A172 (cell line): ENCODE measurements at regions not wholly inside any gene's neighbourhood (a gene's known extent, or its start where the extent isn't known, plus 50 kb on each side); places are given as distances from the start of the nearest gene placed in this dataset.
A peak's percentile ranks its signal among the peaks of the same experiment; 100 is the strongest.
"Not testable (repeated sequence)": the region's sequence is repeated elsewhere in the genome, so short reads cannot be mapped to it uniquely, and the experiment has no call there.

Experiments used
- DNase-seq: peaks from one replicate; pipeline ENCODE4 v3.0.0-alpha.2; 2015; ENCODE audit warnings: low spot score

DNA sequence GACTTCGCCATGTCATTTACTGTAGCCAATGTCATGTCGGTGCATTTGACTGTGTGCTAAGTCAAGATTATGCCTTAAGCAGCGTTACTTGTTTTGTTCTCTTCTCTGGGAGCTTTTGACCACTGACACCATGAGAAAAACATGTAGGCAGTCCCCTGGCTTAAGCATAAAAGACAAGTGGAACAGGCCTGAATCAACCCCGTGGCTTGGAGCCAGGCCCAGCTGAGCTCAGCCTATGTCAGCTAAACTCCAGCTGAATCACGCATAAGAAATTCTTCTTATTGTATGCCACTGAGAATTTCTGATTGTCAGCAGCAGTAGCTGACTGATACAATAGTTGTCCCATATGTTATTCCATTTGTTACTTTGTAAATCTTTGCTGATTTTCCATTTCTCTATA lies 261.9 kb downstream of the CBLL2 start:
- peak; percentile 62 for DNase-seq

DNA sequence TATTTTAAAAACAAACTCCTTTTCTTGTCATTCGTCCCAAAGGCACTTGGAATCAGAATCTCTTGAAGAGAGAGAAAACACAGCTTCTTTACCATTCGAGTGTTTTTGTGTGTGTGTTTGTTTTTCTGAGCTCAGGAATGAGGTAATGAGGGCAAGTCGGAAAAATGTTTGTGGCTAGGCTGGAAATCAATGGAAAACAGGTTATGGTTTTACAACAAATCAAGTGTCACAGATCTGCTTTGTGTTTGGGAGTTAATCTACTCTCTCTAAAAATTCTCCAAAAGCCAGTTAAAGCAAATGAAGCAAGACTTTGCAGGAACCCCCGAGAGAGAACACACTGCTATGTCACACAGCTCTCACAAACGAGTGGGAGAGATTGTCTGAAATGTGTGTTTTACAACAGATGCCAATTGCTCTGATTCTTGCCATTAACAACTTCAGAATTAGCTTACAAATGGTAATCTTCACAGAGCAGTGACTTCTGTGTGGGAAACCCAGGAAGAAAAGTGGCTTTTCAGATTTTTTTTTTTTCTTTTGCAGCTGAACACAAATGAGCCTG lies 264.1 kb downstream of the CBLL2 start:
- no peak for DNase-seq

DNA sequence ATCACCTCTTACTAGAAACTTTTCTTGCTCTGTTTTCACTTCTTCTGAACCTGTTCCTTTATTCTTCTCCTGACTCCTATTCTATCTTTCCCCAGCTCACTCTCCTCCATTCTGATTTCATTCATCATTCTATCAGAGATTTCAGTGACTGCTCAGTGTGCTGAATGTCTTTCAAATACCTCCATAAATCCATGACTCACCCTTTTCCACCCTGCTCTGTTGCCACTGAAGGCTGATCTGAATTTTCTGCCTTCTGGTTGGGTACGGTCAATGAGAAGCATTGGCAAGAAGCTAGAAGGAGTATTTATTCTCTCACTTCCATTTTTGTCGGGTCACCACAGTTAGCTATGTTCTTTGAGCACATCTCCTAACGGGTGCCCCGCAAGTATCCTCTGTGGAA lies 265.9 kb downstream of the CBLL2 start:
- no peak for DNase-seq

DNA sequence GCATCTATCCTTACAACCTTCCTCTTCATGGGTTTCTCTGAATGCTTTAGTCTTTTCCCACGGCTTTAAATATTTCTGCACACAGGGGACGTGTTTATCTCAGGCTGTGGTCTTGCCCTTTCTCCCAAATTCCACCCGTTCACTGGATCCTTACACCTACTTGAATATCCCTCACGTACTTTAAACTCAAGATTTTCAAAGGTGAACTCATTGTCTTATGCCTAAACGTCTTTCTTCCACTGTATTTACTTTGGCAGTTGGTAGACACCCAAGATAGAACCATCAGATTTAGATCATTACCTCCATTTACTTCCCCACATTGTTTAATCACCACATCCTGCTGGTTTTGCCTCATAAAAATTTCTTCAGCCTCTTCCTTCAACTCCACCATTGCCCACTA lies 269.2 kb downstream of the CBLL2 start:
- DNase-seq = peak; percentile 5

- no peak for DNase-seq
These were observed 269.9 kb downstream of the CBLL2 start for GRCh38 chrX:22542641-22543040.

GRCh38 chrX:22559506-22559905 lies 286.8 kb downstream of the CBLL2 start:
- DNase-seq = no peak

- DNase-seq = peak; percentile 50
These were observed 302.6 kb downstream of the CBLL2 start for GRCh38 chrX:22575161-22575845.

- peak; percentile 62 for DNase-seq
These were observed 304.5 kb downstream of the CBLL2 start for GRCh38 chrX:22577181-22577580.

DNA sequence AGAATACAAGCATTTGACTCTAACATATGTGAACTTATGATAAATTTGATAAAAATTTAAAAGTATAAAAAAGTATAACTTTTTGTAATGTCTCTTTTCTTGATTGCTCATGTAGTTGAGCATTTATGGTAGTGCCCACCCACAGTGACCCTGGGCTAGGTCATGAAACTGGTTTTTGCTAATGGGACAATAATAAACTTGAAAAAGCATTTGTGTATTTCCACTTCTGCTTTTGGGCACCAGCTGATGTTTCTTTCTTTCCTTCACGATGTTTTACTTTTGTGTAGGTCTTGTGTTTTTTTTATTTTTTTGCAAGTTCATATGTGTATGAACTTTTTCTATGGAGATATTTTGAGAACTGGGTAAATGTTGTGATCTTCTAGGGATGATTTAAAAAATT lies 313.1 kb downstream of the CBLL2 start:
- DNase-seq = no peak

GRCh38 chrX:22589845-22590244 lies 317.1 kb downstream of the CBLL2 start:
- DNase-seq = no peak

- DNase-seq = no peak
These were observed 322.1 kb downstream of the CBLL2 start for GRCh38 chrX:22594766-22595165.

- no peak for DNase-seq
These were observed 330.3 kb downstream of the CBLL2 start for GRCh38 chrX:22603060-22603459.

GRCh38 chrX:22609452-22609851 lies 336.7 kb downstream of the CBLL2 start:
- not testable (repeated sequence) for DNase-seq

DNA sequence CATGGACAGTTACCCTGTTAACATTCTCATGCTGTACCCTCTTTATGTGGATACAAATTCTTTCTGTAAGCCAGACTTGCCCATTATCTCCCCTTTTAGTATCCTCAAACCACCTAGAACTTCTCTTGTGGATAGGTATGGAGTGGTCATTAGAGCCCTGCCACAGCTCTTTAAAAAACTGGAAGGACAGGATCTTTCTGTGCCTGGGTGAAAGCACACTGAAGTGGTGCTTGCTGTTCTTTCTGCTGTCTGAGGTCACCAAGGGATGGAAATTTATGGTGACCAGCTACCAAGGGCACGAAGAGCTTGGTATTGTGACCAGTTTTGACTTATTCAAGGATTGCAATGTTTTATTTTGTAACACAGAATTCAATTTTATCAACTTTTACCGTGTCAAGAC lies 344.2 kb downstream of the CBLL2 start:
- DNase-seq = no peak

DNA sequence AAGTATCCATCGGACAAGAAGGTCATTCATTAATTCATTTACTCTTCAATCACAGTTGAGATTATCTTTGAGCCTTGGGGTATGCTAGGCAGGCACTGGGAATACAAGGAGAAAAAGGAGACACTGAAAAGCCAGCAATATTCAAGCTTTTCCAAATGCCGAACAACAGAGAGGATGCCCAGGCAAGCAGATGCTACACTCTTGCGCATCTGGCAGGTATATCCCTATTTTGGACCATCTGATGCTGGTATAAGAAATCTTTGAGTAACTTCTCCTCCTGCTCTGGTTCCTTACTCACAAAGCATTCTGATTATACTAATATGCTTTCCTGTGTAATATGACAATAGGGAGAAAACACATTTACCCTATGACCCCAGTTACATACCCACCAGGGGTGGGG lies 354.9 kb downstream of the CBLL2 start:
- no peak for DNase-seq

DNA sequence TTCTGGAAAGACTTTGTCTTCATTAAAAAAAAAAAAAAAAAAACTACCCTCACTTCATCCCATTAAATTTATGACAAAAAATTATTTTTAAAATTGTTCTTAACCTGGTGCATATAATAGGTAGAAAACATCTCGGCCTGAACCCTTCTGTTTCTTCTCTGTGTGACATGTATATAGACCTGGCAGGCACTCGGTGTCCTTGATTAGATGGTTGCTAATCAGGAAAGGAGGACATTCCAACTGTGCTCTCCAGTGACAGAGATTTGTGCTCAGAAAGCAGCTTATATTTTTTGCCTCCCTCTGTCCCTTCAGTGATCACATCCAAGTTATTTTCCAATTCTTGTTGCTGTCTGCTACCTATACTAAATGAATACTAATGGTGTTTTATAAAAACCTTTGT lies 355.6 kb downstream of the CBLL2 start:
- DNase-seq = no peak

- DNase-seq = peak; percentile 53
These were observed 356.5 kb downstream of the CBLL2 start for GRCh38 chrX:22629105-22629725.

GRCh38 chrX:22634083-22634482 lies 361.4 kb downstream of the CBLL2 start:
- peak; percentile 44 for DNase-seq

- no peak for DNase-seq
These were observed 362.0 kb downstream of the CBLL2 start for GRCh38 chrX:22634751-22635150.

DNA sequence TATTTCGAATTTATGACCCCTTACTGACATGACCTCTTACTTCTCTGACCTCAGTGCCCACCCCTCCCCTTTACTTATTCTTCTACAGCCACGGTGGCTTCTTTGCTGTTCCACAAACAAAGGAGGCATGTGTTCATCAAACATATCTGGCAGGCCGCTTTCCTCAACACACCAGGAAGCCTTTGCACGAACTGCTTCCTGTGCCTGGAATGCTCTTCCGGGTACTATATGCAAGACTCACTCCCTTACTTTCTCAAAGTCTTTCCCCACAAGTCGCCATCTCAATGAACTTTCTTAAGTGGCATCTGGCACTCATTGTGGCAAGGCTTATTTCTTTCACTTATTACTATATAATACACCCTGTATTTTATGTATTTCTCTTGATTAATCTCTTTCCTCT lies 351.5 kb upstream of the DDX53 start:
- no peak for DNase-seq

DNA sequence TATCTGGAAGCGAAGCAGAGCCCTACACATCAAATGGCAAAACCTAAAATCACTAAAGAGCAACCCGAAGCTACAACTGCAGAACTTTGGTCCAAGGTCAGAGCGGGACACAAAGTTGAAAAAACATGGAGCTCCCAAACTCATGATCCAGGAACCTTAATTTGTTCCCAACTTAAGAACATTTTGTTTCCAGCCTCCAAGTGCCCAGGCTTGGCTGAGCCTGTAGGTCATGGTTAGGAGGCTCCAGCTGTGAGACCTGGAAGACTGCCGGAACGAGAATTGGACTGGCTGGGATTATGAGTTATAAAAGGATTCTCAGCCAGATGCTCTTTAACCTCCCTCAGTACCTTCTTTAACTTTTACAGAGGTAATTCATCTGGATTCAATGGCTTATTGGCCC lies 349.1 kb upstream of the DDX53 start:
- no peak for DNase-seq

DNA sequence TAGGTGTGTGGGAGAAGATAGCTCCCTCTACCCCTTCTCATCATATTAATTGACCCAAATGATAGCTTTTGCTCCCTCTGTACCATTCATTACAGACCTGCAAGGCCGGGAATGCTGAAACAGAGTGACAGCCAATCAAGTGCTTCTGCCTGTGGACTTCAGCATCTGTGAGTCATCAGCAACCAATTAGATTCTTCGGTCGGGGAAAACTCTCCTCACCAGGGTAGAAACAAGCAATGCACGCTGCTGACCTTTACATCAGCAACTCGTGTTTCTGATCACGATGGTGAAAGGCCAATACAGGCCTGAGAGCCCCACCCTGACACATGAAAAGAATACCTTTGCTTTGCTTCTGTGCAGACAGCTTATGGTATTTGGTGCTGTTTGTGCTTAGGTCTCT lies 347.2 kb upstream of the DDX53 start:
- peak; percentile 61 for DNase-seq

- DNase-seq = no peak
These were observed 339.0 kb upstream of the DDX53 start for GRCh38 chrX:22660756-22661155.

DNA sequence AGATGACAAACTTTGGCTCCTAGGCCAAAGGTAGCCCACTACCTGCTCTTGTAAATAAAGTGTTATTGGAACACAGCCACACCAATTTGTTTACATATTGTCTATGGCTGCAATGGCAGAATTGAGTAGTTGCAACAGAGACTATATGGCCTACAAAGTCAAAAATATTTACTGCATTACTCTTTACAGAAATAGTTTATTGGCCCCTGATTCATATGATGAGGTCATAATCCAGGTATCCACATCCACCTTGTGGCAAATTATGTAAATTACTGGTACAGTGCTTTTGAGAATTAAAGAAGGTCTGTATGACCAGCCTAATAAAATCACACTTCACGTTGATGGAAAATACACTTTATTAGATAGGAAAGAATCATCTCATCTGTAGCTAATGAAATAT lies 337.0 kb upstream of the DDX53 start:
- DNase-seq = no peak
